ENCODE measurements at regions not wholly inside any gene's neighbourhood (a gene's known extent, or its start where the extent isn't known, plus 50 kb on each side); places are given as distances from the start of the nearest gene placed in this dataset.
"Not testable (repeated sequence)": the region's sequence is repeated elsewhere in the genome, so short reads cannot be mapped to it uniquely, and the experiment has no call there.

GRCh38 chr14:25322784-25323183 is 272.8 kb upstream of the STXBP6 start:
- no peak for DNase-seq (ENCODE audit: low spot score)

DNA sequence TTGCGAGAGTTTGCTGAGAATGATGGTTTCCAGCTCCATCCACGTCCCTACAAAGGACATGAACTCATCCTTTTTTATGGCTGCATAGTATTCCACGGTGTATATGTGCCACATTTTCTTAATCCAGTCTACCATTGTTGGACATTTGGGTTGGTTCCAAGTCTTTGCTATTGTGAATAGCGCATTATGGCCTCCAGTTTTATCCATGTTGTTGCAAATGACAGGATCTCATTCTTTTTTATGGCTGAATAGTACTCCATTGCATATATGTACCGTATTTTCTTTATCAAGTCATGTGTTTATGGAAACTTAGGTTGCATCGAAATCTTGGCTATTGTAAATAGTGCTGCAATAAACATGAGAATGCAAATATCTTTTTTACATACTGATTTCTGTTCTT is 266.1 kb upstream of the STXBP6 start:
- DNase-seq (ENCODE audit: low spot score), result not testable (repeated sequence)

DNA sequence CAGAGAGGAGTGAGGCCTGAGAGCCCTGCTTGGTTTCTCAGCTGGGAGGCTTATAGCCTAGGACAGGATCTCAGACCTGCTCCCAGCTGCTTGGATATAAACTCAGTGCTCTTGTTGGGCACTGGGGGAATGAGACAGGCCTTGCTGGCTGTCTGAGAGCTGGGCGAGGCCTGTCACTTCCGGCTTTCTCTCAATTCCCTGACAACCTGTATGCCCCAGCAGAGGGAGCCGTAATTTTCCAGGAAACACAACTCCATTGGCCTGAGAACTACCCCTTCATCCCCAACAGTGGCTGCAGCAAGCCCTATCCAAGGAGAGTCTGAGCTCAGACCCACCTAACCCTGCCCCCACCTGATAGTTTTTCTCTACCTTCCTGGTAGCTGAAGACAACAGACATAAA is 258.3 kb upstream of the STXBP6 start:
- DNase-seq (ENCODE audit: low spot score), result no peak

GRCh38 chr14:25303934-25304333 is 254.0 kb upstream of the STXBP6 start:
- DNase-seq (ENCODE audit: low spot score), result no peak

- DNase-seq (ENCODE audit: low spot score), result no peak
These were observed 248.3 kb upstream of the STXBP6 start for GRCh38 chr14:25298238-25298637.

- not testable (repeated sequence) for DNase-seq (ENCODE audit: low spot score)
These were observed 240.2 kb upstream of the STXBP6 start for GRCh38 chr14:25290154-25290553.

GRCh38 chr14:25274529-25274928 is 224.6 kb upstream of the STXBP6 start:
- no peak for DNase-seq (ENCODE audit: low spot score)

DNA sequence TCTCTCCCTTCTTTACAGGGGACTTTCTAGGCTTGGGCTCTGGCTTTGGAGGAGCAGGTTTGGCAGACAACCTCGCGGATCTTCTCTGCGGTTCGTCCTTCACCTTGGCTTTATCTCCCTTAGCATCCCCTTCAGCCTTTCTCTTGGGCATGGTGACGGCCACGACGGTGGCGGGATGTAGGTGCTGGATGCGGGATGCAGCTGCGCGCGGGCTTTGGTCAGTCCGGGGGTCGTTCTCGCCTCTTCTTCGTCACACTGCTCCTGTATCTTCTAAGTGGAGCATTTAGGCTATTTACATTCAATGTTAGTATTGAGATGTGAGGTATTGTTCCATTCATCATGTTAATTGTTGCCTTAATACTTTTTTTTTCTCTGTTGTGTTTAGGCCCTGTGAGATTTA is 217.2 kb upstream of the STXBP6 start:
- DNase-seq (ENCODE audit: low spot score), result no peak

- DNase-seq (ENCODE audit: low spot score), result no peak
These were observed 209.5 kb upstream of the STXBP6 start for GRCh38 chr14:25259470-25259869.

- DNase-seq (ENCODE audit: low spot score), result no peak
These were observed 202.8 kb upstream of the STXBP6 start for GRCh38 chr14:25252793-25253192.

- no peak for DNase-seq (ENCODE audit: low spot score)
These were observed 200.6 kb upstream of the STXBP6 start for GRCh38 chr14:25250516-25250915.

- DNase-seq (ENCODE audit: low spot score), result no peak
These were observed 197.7 kb upstream of the STXBP6 start for GRCh38 chr14:25247609-25248008.

GRCh38 chr14:25246751-25247150 is 196.8 kb upstream of the STXBP6 start:
- DNase-seq (ENCODE audit: low spot score), result no peak

DNA sequence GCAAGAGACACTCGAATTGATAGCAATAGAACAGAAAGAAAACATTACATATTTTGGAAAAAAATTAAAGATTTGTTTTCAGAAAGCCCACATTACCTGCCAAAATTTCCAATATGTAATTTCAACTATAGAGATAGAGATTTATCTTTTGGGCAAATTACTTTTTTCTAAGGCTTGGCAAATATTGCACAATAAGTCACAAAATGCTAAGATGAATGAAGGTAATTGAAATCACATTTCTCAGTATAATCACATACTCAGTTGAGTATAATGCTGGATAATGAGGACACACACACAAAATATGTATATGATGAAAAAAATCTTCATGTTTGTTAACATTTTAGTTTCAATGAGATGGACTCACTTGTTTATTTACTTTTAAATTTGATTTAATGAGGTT is 189.2 kb upstream of the STXBP6 start:
- no peak for DNase-seq (ENCODE audit: low spot score)

DNA sequence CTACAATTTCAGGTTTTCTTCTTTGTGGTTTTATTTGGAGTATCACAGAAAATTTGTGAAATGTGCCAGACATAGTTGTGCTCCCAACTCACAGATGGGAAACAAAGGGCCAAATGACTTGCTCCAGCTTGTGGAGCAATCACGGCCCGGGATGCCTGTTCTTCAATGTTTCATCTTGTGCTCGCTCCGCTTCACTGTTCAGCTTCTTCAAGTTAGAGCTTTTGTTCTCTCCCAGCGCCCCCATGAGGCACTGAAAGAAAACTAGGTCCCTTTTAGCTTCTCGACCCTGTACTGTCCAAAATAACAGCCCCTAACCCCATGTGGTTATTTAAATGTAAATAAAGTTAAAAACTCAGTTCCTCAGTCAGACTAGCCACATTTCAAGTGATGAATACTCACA is 187.9 kb upstream of the STXBP6 start:
- peak; percentile 27 for DNase-seq (ENCODE audit: low spot score)

- DNase-seq (ENCODE audit: low spot score), result no peak
These were observed 183.7 kb upstream of the STXBP6 start for GRCh38 chr14:25233613-25234012.

DNA sequence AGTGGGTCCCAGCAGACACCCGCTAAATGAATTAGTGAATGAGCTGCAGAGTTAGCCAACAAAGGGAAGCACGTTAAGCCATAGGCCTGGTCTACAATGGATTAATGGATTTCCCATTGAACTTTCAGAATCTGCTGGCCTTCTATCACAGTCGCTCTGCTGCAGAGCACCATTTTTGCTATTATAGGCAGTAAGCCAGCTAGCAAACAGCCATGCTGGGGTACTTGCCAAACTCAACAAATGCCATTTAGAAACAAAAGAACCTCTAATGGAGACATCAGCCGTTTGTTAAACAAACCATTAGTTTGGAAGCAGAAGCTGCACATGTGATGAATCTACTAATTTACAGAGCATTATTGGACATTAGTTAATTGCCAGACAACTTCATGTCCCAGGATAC is 181.1 kb upstream of the STXBP6 start:
- peak; percentile 42 for DNase-seq (ENCODE audit: low spot score)

DNA sequence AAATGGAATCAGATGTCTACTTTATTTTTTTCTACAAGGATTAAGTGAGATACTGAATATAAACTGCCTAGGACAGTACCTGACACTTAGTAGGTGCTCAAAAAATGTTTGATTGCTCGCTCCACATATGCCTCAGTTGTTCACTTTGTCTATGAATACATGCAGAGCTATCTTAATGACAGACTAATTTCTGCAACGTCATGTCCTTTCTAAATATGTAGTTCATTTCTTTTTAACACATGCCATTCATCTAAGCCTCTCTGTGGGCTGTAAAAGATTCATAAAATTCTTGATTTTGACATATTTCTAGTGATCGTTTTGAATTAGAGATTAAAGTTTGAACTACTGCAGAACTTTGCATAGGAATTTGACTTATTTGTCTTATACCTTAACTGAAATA is 176.3 kb upstream of the STXBP6 start:
- DNase-seq (ENCODE audit: low spot score), result no peak

GRCh38 chr14:25222256-25222655 is 172.3 kb upstream of the STXBP6 start:
- DNase-seq (ENCODE audit: low spot score), result no peak

- no peak for DNase-seq (ENCODE audit: low spot score)
These were observed 170.6 kb upstream of the STXBP6 start for GRCh38 chr14:25220514-25220913.

DNA sequence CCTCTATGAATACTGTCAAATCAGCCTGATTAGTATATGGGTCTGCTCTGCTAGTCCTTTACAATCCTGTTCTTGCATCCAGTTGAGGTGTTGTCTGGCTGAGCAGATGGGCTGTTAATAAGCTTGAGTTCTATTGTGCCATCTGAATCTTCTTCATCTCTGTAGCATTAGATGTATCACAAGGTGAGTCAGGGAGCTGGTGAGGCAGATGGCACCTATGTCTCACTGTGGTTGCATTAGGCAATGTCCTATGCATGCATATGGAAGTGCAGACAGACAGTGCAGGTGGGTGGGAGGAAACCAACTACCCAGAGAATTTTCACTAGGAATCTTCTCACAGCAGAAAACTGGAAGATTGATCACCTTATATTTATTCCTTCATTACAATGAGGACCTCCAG is 165.7 kb upstream of the STXBP6 start:
- no peak for DNase-seq (ENCODE audit: low spot score)

DNA sequence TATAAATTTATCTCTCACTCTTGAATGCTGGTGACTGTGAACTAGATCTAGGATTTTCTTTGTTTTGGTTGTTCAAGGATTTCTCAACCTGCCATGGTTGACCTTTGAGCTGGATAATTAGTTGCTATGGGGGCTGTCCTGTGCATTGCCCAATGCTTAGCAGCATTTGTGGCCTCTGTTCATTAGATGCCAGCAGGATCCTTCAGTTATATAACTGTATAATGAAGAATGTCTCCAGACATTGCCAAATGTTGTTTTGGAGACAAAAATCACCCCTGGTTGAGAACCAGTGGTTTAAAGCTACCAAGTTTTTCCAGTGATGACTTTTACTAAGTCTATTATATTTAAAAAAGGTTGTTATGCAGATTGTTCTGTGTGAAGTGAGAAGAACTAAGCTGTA is 147.9 kb upstream of the STXBP6 start:
- no peak for DNase-seq (ENCODE audit: low spot score)

GRCh38 chr14:25180221-25180620 is 130.3 kb upstream of the STXBP6 start:
- DNase-seq (ENCODE audit: low spot score), result no peak

- DNase-seq (ENCODE audit: low spot score), result no peak
These were observed 128.3 kb upstream of the STXBP6 start for GRCh38 chr14:25178255-25178654.

All from globus pallidus (tissue), 1 donor.